PC-3 (cell line): ENCODE measurements at regions not wholly inside any gene's neighbourhood (a gene's known extent, or its start where the extent isn't known, plus 50 kb on each side); places are given as distances from the start of the nearest gene placed in this dataset.
"Not testable (repeated sequence)": the region's sequence is repeated elsewhere in the genome, so short reads cannot be mapped to it uniquely, and the experiment has no call there.

Source experiments
- CTCF ChIP-seq: fragments of 300-600 bp; sonication (generic); conservative IDR thresholded peaks from 2 replicates; pipeline ENCODE4 v1.5.1; 2017; ENCODE audit warnings: antibody characterized with exemption, low read depth, mild to moderate bottlenecking, low read length
- EZH2 ChIP-seq: fragments of 300-600 bp; sonication (generic); IDR thresholded peaks from one replicate; pipeline ENCODE4 v1.6.1; 2017; ENCODE audit warnings: antibody characterized with exemption, mild to moderate bottlenecking, low read length; ENCODE audit not compliant: unreplicated experiment

GRCh38 chr10:30682377-30683199 is 53.0 kb upstream of the LYZL2 start:
- not testable (repeated sequence) for TF ChIP-seq EZH2, CTCF
